SU-DHL-6 (cell line): ENCODE measurements at regions not wholly inside any gene's neighbourhood (a gene's known extent, or its start where the extent isn't known, plus 50 kb on each side); places are given as distances from the start of the nearest gene placed in this dataset.

ENCODE experiments used
- CTCF ChIP-seq: fragments of 200-600 bp; sonication (generic); IDR thresholded peaks from one replicate; pipeline ENCODE4 v1.5.1; 2017; ENCODE audit warnings: antibody characterized with exemption, mild to moderate bottlenecking, low read length, moderate library complexity; ENCODE audit not compliant: insufficient read depth, poor library complexity, severe bottlenecking
- EZH2phosphoT487 ChIP-seq: fragments of 200-600 bp; sonication (generic), shearing (Covaris generic); conservative IDR thresholded peaks from 2 replicates; pipeline ENCODE4 v1.6.1; 2018; ENCODE audit warnings: mild to moderate bottlenecking, antibody characterized with exemption, low read length, moderate library complexity, mixed read lengths

DNA sequence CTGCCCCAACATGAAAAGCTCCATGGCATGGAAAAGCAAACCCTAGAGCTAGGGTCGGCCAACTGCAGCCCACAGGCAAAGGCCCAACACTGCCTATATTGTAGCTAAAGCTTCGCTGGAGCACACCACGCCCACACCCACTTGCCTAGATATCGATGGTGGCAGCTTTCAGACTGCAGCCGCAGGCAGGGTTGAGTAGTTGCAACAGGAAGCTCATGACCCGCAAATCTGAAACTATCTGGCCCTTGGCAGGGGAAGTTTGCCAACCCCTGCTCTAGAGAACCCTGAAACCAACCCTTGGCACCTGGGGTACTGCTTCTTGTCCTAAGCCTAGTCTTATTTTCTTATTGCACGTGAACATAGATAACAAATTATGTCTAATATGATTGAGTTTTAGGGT is 250.0 kb downstream of the SOX11 start:
- no peak for TF ChIP-seq CTCF
- TF ChIP-seq EZH2phosphoT487, result no peak
